ENCODE measurements at regions not wholly inside any gene's neighbourhood (a gene's known extent, or its start where the extent isn't known, plus 50 kb on each side); places are given as distances from the start of the nearest gene placed in this dataset.
A peak's percentile ranks its signal among the peaks of the same experiment; 100 is the strongest.
"Not testable (repeated sequence)": the region's sequence is repeated elsewhere in the genome, so short reads cannot be mapped to it uniquely, and the experiment has no call there.

DNA sequence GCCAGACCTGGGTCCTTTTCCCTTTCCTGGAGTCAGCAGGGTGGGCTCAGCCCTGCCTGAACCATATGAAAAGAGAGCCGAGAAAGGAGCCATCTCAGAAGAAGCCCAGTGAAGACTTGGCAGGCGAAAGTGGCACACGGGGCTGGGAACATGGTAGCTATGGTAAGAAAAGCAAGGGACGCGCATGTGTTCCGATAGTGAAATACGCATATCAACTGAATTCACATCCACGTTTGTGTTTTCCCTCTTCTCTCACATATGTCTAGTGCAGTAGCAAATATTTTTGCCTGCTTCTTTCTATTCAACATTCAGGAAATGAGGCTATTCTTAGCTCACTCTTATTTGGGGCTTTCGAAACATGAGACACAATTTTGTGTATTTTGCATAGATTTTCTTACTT, 54.1 kb upstream of the PEG3 start:
- no peak for DNase-seq (ENCODE audit: low spot score)

DNA sequence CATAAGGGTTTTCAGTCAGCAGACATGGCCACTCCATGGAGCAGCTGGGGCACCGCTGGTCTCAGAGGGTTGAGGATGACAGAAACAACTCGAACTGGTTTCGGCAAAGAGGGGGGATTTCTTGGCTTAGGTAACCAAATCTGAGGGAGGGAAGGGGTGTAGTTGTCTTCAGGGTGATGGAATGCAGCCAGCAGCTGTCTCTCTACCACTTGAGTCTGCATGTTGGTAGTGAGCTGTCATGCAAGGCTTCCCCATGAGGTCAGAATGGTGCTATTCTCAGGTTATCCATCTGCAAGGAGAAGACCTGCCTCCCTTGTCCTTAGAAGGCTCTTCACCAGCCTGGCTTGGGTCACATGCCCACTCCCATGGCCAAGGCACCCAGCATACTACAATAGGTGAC, 55.6 kb upstream of the PEG3 start:
- no peak for DNase-seq (ENCODE audit: low spot score)

DNA sequence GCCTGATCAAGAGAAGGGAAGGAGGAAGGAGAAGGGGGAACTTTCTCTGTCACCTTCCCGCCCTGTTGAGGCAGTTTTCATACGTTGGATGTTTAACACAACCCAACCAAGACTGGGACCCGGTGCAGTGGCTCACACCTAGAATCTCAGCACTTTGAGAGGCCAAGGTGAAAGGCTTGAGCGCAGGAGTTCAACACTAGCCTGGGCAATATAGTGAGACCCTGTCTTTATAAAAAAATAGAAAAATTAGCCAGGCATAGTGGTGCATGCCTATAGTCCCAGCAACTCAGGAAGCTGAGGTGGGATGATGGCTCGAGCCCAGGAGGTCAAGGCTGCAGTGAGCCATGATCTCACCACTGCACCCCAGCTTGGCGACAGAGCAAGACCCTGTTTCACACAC, 59.4 kb upstream of the PEG3 start:
- DNase-seq (ENCODE audit: low spot score): no peak

DNA sequence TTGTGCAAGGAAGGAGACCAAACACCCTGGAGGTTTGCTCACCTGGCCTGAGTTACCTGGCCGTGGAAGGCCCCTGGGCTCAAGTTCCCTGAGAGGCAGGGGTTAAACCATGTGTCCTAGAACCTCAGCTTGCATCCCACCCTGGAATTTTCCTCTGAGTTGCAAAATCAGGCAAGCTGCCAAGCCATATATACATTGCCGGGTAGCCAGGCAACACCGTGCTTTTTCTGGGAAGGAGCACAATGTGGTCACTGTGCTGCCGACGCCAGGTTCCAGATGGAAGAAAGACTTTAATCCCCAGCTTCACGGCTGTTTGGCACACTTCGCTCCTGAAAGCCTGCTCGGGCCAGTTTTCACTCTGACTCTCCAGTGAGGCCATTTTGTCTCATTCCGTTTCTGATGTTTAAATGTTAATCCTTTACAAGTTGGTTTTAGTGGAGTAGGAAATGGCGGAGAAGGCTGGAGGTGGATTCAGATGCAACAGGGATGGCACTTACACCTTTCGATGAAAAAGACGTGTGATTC, 60.1 kb upstream of the PEG3 start:
- no peak for DNase-seq (ENCODE audit: low spot score)

DNA sequence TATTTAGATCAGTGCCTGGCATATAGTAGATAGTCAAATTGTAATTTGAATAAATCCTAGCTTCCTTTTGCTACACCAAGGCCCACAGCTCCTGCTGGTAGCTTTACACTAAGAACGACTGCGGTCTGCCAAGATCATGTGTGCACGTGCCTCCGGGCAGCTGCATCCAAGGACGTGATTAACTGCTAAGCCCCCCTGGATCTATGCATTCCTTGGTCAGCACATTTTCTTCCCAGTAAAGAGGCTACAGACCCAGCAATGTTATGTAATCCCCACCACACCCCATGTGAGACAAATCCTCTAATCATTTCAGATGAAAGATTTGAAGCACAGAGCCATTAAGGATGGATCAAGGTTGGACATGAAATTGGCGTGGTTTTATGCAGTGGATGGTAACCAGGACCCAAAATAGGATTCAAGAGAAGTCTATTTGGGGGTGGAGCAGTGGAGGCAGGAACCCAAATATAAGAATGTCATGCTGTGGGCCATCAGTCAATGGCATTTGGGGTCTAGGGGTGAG, 65.2 kb upstream of the PEG3 start:
- DNase-seq (ENCODE audit: low spot score): no peak

DNA sequence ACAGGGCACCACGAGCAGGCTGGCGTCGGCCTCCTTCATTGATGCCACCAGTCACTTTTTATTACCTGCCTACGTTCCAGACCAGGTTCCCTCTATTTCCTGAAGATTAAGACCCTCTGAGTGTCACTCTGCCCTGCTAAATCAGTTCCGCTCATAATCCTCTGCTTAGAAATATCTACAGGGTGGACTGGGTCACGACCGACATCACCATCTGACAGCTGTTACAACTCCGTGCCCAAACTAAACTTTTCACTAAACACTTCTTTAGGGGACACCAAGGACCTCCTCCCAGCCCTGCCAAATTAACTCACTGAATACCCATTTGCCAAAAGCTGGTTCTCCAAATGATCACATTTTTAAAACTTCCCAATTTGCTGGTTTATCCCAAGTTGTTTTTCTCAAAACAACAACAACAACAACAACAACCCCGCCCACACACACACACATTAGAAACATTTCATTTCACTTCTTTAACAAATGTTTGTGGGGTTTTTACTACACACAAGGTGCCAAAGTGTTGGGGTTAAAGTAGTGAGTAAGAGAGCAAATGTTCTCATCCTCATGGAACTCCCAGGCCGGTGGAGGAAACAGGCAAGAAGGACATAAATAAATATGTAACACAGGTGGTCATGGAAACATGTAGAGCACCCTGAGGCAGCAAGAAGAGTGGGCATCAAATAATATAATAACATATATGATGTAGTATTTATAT, 72.0 kb upstream of the PEG3 start:
- no peak for DNase-seq (ENCODE audit: low spot score)

DNA sequence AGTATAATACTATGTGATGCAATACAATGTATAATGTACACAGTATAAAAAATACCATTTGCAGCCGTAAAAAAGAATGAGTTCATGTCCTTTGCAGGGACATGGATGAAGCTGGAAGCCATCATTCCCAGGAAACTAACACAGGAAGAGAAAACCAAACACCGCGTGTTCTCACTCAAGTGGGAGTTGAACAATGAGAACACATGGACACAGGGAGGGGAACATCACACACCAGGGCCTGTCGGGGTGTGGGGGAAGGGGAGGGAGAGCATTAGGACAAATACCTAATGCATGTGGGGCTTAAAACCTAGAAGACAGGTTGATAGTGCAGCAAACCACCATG, 72.6 kb upstream of the PEG3 start:
- not testable (repeated sequence) for DNase-seq (ENCODE audit: low spot score)

DNA sequence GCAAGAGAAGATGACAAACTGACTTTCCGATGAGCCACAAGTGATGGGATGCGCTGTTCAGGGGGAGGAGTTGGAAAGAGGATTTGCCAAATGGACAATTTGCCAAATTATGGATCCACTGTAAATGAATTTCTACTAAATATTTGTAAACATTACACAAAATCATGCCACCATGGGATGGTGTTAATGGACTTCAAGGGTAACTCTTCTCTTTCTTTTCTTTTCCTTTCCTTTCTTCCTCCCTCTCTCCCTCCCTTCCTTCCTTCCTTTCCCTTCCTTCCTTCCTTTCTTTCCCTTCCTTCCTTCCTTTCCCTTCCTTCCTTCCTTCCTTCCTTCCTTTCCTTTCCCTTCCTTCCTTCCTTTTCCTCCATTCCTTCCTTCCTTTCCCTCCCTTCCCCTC, 76.0 kb upstream of the PEG3 start:
- DNase-seq (ENCODE audit: low spot score): no peak

DNA sequence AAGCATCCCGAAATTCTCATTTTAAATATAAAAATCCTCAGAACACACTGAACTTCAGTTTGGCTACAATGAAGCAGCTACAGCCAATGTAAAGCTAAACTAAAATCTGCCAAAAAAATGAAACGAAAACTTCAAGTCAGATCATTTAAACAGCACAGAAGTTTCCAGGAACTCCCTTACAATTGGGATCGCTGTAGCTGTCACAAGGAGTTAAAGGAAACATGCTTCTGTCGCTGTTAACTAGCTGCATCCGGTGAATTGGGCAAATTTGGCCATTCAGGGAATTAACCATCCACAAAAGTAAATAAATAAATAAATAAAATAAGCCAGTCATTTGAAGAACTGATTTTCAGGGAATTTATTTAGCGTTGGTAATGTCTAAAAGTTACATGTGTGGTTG, 77.0 kb upstream of the PEG3 start:
- no peak for DNase-seq (ENCODE audit: low spot score)

DNA sequence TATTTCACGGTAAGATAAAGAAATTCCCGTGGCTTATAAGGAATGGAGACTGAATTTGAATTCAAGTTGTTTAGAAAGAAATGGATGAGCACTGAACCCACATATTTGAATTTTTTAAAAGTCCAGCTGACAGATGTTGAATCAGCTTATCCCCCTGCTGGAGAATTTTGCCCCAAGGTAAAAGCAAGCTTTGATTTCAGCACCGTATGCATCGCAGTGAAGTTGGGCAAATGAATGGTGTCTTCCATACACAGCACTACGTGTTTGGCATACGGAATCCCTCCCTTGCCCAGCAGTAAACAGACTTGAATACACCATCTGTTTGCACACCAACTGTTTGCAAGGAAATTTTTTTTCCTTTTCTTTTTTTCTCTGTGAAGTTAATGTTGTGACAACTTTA, 77.5 kb upstream of the PEG3 start:
- peak; percentile 68 for DNase-seq (ENCODE audit: low spot score)

DNA sequence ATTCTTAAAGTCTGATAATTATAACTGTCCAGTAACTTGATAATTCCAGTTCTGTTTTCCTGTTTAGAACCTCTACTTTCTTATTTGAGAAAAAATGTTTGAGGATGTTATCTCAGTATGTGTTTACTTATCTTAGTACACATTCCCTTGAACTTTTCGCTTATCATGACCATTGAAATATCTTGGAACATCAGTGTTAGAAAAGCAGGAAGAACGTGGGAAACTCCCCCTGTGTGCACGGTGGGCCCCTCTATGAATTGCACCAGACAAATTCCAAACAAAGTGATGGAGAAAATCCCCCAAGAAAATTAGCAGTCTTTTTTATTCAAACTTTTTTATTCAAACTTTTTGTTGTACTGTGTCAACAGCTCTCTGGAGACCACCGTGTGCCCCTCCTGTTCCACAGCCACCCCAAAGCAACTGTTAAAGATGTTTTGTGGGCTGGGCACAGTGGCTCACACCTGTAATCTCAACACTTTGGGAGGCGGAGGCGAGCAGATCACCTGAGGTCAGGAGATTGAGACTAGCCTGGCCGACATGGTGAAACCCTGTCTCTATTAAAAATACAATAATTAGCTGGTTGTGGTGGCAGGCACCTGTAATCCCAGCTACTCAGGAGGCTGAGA, 78.3 kb upstream of the PEG3 start:
- no peak for DNase-seq (ENCODE audit: low spot score)

DNA sequence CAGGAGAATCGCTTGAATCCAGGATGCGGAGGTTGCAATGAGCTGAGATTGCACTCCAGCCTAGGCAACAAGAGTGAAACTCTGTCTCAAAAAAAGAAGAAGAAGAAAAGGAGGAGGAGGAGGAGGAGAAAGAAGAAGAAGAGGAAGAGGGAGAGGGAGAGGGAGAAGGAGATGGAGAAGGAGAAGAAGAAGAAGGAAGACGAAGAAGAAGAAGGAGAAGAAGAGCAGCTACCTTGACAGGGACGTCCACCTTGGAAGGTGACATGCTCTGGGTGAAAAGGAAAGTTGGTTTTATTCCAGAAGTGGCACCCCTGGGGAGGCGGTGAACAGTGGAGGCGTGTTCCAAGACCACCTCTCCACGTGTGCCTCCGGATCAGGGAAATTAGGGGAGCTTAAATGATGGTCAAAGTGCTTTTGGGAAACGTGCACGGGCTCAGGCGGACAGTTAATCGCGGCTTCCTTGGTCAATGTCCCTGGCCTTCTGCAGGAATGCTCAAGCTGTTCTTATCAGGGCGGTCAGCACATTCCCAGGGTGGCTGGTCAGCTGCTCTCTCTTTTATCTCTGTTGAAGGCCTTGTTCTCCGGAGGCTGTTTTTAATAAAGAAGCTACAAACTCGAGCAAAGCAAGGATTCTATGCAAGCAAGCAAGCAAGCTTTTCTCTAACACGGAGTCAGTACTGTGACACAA, 78.9 kb upstream of the PEG3 start:
- DNase-seq (ENCODE audit: low spot score): no peak

DNA sequence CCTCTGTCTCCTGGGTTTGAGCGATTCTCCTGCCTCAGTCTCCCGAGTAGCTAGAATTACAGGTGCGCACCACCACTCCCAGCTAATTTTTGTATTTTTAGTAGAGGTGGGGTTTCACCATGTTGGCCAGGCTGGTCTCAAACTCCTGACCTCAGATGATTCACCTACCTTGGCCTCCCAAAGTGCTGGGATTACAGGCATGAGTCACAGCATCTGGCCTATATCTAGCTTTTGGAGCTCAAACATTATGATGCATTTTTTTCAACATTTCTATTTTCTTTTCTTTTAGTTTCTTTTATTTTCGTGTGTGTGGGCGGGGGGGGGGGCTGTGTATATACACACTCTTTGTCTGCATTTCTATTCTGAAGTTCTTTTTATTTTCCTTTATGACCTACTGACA, 85.6 kb upstream of the PEG3 start:
- not testable (repeated sequence) for DNase-seq (ENCODE audit: low spot score)

DNA sequence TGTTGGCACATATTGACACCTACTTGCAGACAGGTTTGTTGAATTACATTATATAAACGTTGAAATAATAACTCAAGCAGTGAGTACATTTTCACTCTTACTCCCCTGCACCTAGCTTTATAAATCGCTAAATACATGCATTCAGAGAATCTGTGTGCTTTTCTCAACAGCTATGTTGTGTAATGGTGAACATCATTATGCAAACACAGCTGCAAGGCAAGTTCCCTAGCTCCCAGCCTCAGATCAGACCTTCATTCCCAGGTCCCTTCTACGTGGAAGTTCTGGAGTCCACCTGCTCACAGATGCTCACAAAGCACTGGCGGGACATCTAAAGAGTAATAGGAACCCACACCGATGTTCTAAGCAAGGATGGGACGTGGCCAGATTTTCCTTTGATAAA, 86.8 kb upstream of the PEG3 start:
- no peak for DNase-seq (ENCODE audit: low spot score)

DNA sequence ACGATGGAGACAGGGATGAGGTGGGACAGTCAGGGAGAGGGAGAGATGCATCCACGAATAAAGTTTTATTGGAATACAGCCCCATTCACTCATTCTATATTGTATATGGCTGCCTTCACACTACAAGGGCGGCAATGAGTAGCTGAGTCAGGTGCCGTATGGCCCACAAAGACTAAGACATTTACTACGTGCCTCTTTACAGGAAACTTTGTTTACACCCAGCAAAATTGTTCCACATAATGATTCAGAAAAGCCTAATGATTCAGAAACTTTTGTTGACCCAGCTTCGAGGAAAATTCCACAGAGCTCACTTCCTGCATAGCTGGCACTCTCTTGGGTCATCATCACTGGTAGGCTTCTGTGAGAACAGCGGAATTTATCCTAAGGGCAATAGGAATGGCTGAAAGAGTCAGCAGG, 87.3 kb upstream of the PEG3 start:
- DNase-seq (ENCODE audit: low spot score): no peak

DNA sequence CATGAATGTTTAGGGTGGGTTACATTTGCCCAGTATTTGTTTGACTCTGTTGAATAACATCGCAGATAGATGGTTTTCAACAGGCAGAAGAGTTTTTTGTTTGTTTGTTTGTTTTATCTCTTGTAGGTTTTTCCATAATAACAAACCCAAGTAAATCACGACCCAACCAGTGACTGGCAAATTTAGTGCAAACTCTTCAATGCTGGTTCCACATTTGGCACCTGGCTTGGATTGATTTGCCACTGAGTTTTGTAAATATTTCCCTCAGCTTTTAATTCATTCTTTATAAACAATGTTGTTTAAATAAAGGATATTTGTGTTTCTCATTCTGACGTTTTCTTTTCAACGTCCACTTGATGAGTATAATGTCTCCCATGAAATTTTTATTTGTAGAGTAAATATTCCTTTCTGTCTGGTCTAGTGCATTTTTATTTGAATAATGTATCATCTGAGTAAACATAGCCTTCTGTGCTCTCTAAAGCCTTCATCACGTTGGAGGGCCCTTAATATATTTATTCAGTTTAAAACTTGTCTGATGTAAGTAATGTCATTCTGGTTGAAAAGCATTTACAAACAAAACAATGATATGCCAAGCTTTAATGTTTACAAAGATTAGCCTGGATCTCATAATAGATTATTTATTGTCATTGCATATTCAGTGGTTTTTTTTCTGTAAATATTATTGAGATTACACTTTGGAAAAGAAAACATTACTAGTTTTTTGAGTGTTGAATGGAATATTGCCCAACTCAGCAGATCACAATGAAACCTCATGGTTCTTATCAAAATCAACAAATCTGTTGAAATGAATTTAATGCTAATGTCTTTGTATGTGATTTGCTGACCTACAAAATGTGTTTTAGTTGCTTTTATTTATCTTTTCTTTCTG, 90.4 kb upstream of the PEG3 start:
- DNase-seq (ENCODE audit: low spot score): no peak

DNA sequence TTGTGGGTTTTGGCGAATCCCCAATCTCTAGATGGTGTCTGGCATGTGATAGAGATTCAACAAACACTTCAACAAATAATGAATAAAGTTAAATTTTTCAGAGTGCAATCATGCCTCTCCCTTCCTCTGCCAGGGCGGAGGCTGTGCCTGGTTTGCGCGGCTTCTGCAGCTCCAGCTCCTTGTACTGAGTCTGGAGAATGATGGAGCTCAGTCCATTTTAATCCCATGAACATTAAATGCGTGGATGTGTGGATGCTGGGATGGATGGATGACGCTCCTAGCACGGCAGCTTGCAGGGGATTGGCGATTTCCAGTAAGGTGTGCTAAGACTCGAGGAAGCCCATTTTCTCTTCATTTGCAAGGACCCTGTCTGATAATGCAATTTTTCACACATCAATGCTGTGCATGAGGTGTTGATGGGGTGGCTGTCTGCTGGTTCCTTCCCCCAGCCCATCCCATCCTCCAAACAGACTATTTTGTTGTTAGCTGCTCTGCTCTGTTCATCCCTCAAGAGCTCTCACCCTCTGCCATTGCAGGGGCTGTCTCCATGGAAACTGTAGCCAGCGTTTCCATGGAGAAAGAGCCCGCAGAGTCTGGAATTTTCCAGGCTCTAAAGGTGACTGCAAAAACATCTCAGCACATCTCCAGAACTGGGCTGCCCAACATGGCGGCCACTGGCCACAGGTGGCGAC, 92.6 kb upstream of the PEG3 start:
- no peak for DNase-seq (ENCODE audit: low spot score)

DNA sequence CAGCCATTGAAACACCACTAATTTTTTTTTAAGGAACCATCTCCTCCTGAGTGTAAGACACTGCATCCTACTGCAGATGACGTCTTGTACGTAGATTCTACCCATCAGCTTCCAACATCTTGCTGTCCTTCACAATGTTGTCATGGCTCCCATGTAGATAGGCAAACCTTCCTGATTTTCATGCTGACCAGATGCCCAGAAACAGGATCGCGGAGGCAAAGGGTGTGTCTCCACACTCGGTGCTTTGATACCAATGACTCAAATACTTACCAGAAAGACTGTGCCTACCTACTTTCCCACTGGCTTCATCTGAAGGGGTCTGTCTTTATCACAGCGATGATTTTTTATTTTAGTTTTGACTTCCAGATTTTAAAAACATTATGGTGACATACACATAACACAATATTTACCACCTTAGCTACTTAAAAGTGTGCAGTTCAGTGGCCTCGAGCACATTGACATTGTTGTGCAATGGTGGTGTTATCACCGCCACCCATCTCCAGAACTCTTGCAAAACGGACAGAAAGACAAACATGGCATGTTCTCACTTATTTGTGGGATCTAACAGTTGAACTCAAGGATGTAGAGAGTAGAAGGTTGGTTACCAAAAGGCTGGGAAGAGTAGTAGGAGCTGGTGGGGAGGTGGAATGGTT, 94.0 kb upstream of the PEG3 start:
- DNase-seq (ENCODE audit: low spot score): no peak

DNA sequence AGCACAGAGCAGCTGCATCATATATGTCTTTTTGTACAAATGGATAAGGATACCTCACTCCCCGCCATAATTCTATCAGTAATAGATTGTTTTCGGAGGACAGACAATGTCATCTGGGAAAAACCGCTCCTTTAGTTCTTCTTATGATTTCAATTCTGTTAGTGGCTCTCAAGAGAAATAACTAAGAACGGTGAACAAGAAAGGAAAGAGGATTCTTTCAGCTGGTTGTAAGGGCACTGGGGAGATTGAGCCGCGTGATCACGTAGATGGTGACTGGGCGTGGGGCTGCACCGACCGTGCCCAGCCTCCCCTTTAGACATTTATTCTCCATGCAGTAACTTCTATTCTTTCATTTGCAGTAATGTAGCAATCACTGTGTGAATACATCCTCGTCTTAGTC, 99.4 kb upstream of the PEG3 start:
- no peak for DNase-seq (ENCODE audit: low spot score)

DNA sequence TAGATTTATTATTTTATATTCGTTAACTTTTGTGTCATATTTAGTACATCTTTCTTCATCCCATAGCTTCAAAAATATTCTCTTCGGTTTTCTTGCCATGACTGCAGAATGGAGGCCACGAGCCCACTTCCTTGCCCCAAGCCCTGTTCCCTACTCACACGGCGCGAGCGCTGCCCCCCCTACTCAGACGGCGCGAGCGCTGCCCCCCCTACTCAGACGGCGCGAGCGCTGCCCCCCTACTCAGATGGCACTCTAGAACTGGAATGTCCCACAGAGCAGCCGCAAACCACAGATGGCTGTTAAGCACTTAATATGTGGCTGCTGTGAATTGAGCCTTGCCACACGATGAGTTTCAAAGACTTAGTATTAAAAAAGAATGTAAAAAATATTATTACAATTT, 102.2 kb upstream of the PEG3 start:
- no peak for DNase-seq (ENCODE audit: low spot score)

DNA sequence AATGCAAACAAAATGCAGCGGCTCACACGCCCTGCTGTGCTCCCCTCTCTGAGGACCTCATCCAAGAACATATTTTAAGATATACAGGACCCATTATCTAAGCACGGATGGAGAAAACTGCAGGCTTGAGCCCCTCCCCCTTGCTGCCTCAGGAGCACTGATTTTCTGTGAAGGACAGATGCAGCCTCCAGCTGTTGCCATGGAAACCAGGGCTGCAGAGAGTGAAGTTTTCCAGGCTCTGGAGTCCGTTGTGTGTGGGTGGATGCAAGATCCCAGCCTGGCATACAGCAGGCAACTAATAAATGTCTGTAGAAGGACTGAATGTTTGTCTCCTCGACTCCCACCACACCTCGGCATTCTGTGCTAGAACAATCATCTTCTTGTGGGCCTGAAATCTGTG, 105.6 kb upstream of the PEG3 start:
- no peak for DNase-seq (ENCODE audit: low spot score)
